K562 (cell line): ENCODE measurements at regions not wholly inside any gene's neighbourhood (a gene's known extent, or its start where the extent isn't known, plus 50 kb on each side); places are given as distances from the start of the nearest gene placed in this dataset.

ENCODE experiments used
- BACH1 ChIP-seq: fragments of 200-800 bp; sonication (Bioruptor generic); IDR thresholded peaks from 2 replicates; pipeline ENCODE4 v1.6.1; 2016; ENCODE audit warnings: missing genetic modification characterization, missing compliant biosample characterization
- CTCF ChIP-seq, 3 experiments: IDR thresholded peaks in 2 of 3; conservative IDR thresholded peaks in 1 of 3; 2 replicates each; pipeline ENCODE4 v1.5.1; 2011 to 2012; ENCODE audit warnings: low read length in 3 of 3, mild to moderate bottlenecking in 3 of 3, control low read depth in 2 of 3, improper control_type of control experiment in 1 of 3, inconsistent platforms in 1 of 3, low read depth in 1 of 3, mixed read lengths in 1 of 3, moderate library complexity in 1 of 3; ENCODE audit not compliant: insufficient read depth in 2 of 3
- FOS ChIP-seq: IDR thresholded peaks from 3 replicates; pipeline ENCODE4 v1.6.1; 2011; ENCODE audit not compliant: insufficient read length; ENCODE audit errors: extremely low read depth
- NR4A1 ChIP-seq, 2 experiments: fragments of 250-450 bp in 1 of 2; fragments of 450-650 bp in 1 of 2; sonication (Bioruptor Pico) in 1 of 2; IDR thresholded peaks; 2 replicates each; pipeline versions ENCODE4 v1.4.0 to v1.6.1; 2016 to 2020; ENCODE audit warnings: mild to moderate bottlenecking in 2 of 2, missing compliant biosample characterization in 1 of 2, missing genetic modification characterization in 1 of 2, moderate library complexity in 1 of 2
- POLR2A ChIP-seq: fragments of 450-650 bp; conservative IDR thresholded peaks from 2 replicates; pipeline ENCODE4 v1.6.1; 2016
- POLR2AphosphoS2 ChIP-seq: IDR thresholded peaks from 2 replicates; pipeline ENCODE4 v1.6.1; 2012; ENCODE audit warnings: low read length, improper control_type of control experiment
- POLR2AphosphoS5 ChIP-seq: IDR thresholded peaks from 2 replicates; pipeline ENCODE4 v1.6.1; 2011; ENCODE audit warnings: mild to moderate bottlenecking, low read depth, low read length, moderate library complexity; ENCODE audit not compliant: control insufficient read depth, insufficient read depth
- RBM17 ChIP-seq: fragments of 200-400 bp; formaldehyde crosslinking; IDR thresholded peaks from 2 replicates; pipeline ENCODE4 v1.6.1; 2017; ENCODE audit warnings: low read depth, mild to moderate bottlenecking, low read length, borderline replicate concordance
- RBM39 ChIP-seq: fragments of 200-400 bp; formaldehyde crosslinking; optimal IDR thresholded peaks from 2 replicates; pipeline ENCODE3; 2018; ENCODE audit warnings: low read depth, low read length
- TEAD1 ChIP-seq, 2 experiments: fragments of 450-650 bp in 1 of 2; sonication (generic) in 1 of 2; formaldehyde crosslinking; IDR thresholded peaks; 2 replicates each; pipeline versions ENCODE4 v1.4.0 to v1.8.0; 2020 to 2022; ENCODE audit warnings: mild to moderate bottlenecking in 2 of 2, missing genetic modification reagents in 1 of 2
- ZBTB11 ChIP-seq, 3 experiments: fragments of 200-800 bp in 1 of 3; fragments of 250-450 bp in 1 of 3; fragments of 450-650 bp in 1 of 3; sonication (Bioruptor Pico) in 1 of 3; sonication (Bioruptor generic) in 1 of 3; formaldehyde crosslinking in 1 of 3; IDR thresholded peaks; 2 replicates each; pipeline versions ENCODE4 v1.6.1 to v1.8.0; 2016 to 2022; ENCODE audit warnings: mild to moderate bottlenecking in 2 of 3, missing genetic modification characterization in 2 of 3, missing compliant biosample characterization in 1 of 3, moderate library complexity in 1 of 3
- ZNF785 ChIP-seq: fragments of 250-450 bp; sonication (Bioruptor Pico); IDR thresholded peaks from 2 replicates; pipeline ENCODE4 v1.4.0; 2020; ENCODE audit warnings: mild to moderate bottlenecking
- TF ChIP-seq, protein P1 (sequence below): fragments of 450-650 bp; conservative IDR thresholded peaks from 2 replicates; pipeline ENCODE4 v1.6.1; 2016; ENCODE audit warnings: missing genetic modification characterization, low read depth, mild to moderate bottlenecking, control low read depth, missing compliant biosample characterization
- TF ChIP-seq, protein P2 (sequence below): fragments of 250-450 bp; sonication (Bioruptor Pico); IDR thresholded peaks from 2 replicates; pipeline ENCODE4 v1.8.0; 2021; ENCODE audit warnings: mild to moderate bottlenecking, moderate library complexity

GRCh38 chr14:103256406-103256805 is 77.6 kb upstream of the EIF5 start:
- no peak for TF ChIP-seq POLR2AphosphoS2
- TF ChIP-seq, protein P1, sequence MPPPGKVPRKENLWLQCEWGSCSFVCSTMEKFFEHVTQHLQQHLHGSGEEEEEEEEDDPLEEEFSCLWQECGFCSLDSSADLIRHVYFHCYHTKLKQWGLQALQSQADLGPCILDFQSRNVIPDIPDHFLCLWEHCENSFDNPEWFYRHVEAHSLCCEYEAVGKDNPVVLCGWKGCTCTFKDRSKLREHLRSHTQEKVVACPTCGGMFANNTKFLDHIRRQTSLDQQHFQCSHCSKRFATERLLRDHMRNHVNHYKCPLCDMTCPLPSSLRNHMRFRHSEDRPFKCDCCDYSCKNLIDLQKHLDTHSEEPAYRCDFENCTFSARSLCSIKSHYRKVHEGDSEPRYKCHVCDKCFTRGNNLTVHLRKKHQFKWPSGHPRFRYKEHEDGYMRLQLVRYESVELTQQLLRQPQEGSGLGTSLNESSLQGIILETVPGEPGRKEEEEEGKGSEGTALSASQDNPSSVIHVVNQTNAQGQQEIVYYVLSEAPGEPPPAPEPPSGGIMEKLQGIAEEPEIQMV, result no peak
- no peak for TF ChIP-seq CTCF (IDR thresholded peaks at IDR 0.05 in 2 of 3, conservative IDR thresholded peaks at IDR 0.05 in 1 of 3; ENCODE audit: insufficient read depth in 2 of 3, low read depth in 1 of 3, low read length in 3 of 3)
- no peak for TF ChIP-seq BACH1 (tag)
- TF ChIP-seq ZBTB11 (CRISPR knock-in tag; IDR thresholded peaks at IDR 0.05), result no peak
- TF ChIP-seq POLR2AphosphoS5, result no peak
- TF ChIP-seq ZNF785, result no peak
- TF ChIP-seq, protein P2, sequence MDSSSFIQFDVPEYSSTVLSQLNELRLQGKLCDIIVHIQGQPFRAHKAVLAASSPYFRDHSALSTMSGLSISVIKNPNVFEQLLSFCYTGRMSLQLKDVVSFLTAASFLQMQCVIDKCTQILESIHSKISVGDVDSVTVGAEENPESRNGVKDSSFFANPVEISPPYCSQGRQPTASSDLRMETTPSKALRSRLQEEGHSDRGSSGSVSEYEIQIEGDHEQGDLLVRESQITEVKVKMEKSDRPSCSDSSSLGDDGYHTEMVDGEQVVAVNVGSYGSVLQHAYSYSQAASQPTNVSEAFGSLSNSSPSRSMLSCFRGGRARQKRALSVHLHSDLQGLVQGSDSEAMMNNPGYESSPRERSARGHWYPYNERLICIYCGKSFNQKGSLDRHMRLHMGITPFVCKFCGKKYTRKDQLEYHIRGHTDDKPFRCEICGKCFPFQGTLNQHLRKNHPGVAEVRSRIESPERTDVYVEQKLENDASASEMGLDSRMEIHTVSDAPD (CRISPR knock-in tag), result no peak
- TF ChIP-seq TEAD1 (CRISPR knock-in tag; IDR thresholded peaks at IDR 0.05), result no peak
- no peak for TF ChIP-seq POLR2A
- no peak for TF ChIP-seq RBM39
- TF ChIP-seq NR4A1 (CRISPR knock-in tag; IDR thresholded peaks at IDR 0.05), result no peak
- no peak for TF ChIP-seq NR4A1 (tag; IDR thresholded peaks at IDR 0.05)
- no peak for TF ChIP-seq FOS
- no peak for TF ChIP-seq RBM17
